ENCODE measurements at regions not wholly inside any gene's neighbourhood (a gene's known extent, or its start where the extent isn't known, plus 50 kb on each side); places are given as distances from the start of the nearest gene placed in this dataset.

DNA sequence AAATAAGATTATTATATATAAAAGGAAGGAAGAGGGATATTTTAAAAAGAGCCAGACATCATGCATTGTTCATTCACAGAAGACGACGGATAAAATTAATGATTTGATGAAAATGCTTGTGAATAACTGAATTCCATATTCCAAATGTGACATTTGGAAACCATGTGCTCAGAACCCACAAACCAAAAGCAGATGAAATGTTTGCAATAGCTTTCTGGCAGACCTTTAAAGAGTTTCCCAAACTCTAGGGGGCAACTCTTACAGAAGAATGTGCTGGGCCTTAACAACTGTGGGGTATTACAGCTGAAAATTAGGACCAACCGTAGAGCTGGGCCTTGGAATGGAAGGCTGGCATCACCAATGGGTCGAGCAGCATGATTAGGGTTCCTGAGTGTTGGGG is 471.0 kb downstream of the EFNA5 start:
- TF ChIP-seq EZH2 (IDR thresholded peaks at IDR 0.05; ENCODE audit: low read length) = no peak
- TF ChIP-seq, protein P1, sequence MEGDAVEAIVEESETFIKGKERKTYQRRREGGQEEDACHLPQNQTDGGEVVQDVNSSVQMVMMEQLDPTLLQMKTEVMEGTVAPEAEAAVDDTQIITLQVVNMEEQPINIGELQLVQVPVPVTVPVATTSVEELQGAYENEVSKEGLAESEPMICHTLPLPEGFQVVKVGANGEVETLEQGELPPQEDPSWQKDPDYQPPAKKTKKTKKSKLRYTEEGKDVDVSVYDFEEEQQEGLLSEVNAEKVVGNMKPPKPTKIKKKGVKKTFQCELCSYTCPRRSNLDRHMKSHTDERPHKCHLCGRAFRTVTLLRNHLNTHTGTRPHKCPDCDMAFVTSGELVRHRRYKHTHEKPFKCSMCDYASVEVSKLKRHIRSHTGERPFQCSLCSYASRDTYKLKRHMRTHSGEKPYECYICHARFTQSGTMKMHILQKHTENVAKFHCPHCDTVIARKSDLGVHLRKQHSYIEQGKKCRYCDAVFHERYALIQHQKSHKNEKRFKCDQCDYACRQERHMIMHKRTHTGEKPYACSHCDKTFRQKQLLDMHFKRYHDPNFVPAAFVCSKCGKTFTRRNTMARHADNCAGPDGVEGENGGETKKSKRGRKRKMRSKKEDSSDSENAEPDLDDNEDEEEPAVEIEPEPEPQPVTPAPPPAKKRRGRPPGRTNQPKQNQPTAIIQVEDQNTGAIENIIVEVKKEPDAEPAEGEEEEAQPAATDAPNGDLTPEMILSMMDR (optimal IDR thresholded peaks at IDR 0.05 in 1 of 3, IDR thresholded peaks at IDR 0.05 in 1 of 3, conservative IDR thresholded peaks at IDR 0.05 in 1 of 3; ENCODE audit: extremely low read depth in 1 of 3, insufficient read depth in 2 of 3, low read length in 3 of 3) = no peak
- H3K36me3 ChIP-seq (ENCODE audit: control insufficient read depth in 2 of 2, extremely low read depth in 1 of 2, insufficient read depth in 2 of 2, low read length in 2 of 2) = no peaks in the 10 kb centered on the region
- no peak overlapping the region for H3K4me3 ChIP-seq (ENCODE audit: control insufficient read depth in 2 of 3, extremely low read depth in 1 of 3, insufficient read depth in 2 of 3, low read depth in 1 of 3, low read length in 3 of 3)
- H4K20me1 ChIP-seq (ENCODE audit: control insufficient read depth, extremely low read depth, insufficient read depth, low read length) = no peaks in the 10 kb centered on the region
- H3K9ac ChIP-seq (ENCODE audit: control insufficient read depth, extremely low read depth, insufficient read depth, low read length) = no peak overlapping the region
- FAIRE-seq = no peak
- DNase-seq (ENCODE audit: low read depth, low spot score) = no peak
- H3K9me1 ChIP-seq (ENCODE audit: control insufficient read depth, extremely low read depth, insufficient read depth, low read length) = no peaks in the 10 kb centered on the region
- H3K27me3 ChIP-seq (ENCODE audit: control insufficient read depth, extremely low read depth, insufficient read depth, low read length) = no peaks in the 10 kb centered on the region
- H3K4me2 ChIP-seq (ENCODE audit: control insufficient read depth, extremely low read depth, insufficient read depth, low read depth, low read length) = no peak overlapping the region
- no peaks in the 10 kb centered on the region for H3K4me1 ChIP-seq (ENCODE audit: control insufficient read depth, extremely low read depth, insufficient read depth, low read length)
- no peaks in the 10 kb centered on the region for H3K9me3 ChIP-seq (ENCODE audit: control insufficient read depth, low read depth, low read length)
- dilution Hi-C loops (cut with MboI; ENCODE audit: extremely low pct_ligation_motif_present, low sequenced_read_pairs) = no loop called here
- no peak overlapping the region for H2AFZ ChIP-seq (ENCODE audit: control insufficient read depth, low read length)
- no peaks in the 10 kb centered on the region for H3K79me2 ChIP-seq (ENCODE audit: control insufficient read depth, insufficient read depth, low read length)
- H3K27ac ChIP-seq (ENCODE audit: control insufficient read depth, insufficient read depth, low read length) = no peak overlapping the region

- Histone ChIP-seq H3K27ac (ENCODE audit: control insufficient read depth, insufficient read depth, low read length) (no peak overlapping the region), H3K4me3 (ENCODE audit: control insufficient read depth in 2 of 3, extremely low read depth in 1 of 3, insufficient read depth in 2 of 3, low read depth in 1 of 3, low read length in 3 of 3) (no peak overlapping the region)
- dilution Hi-C loops (cut with MboI; ENCODE audit: extremely low pct_ligation_motif_present, low sequenced_read_pairs) = no loop called here
Observed at GRCh38 chr5:107196500-107197059, 474.2 kb downstream of the EFNA5 start.

More at GRCh38 chr5:107196500-107197059, 474.2 kb downstream of the EFNA5 start:
- Histone ChIP-seq H3K9ac (ENCODE audit: control insufficient read depth, extremely low read depth, insufficient read depth, low read length) (no peak overlapping the region), H3K36me3 (ENCODE audit: control insufficient read depth in 2 of 2, extremely low read depth in 1 of 2, insufficient read depth in 2 of 2, low read length in 2 of 2) (no peaks in the 10 kb centered on the region), H4K20me1 (ENCODE audit: control insufficient read depth, extremely low read depth, insufficient read depth, low read length) (no peaks in the 10 kb centered on the region), H3K4me2 (ENCODE audit: control insufficient read depth, extremely low read depth, insufficient read depth, low read depth, low read length) (no peak overlapping the region), H3K9me3 (ENCODE audit: control insufficient read depth, low read depth, low read length) (no peaks in the 10 kb centered on the region), H2AFZ (ENCODE audit: control insufficient read depth, low read length) (no peak overlapping the region), H3K27me3 (ENCODE audit: control insufficient read depth, extremely low read depth, insufficient read depth, low read length) (no peaks in the 10 kb centered on the region), H3K79me2 (ENCODE audit: control insufficient read depth, insufficient read depth, low read length) (no peaks in the 10 kb centered on the region), H3K4me1 (ENCODE audit: control insufficient read depth, extremely low read depth, insufficient read depth, low read length) (no peaks in the 10 kb centered on the region), H3K9me1 (ENCODE audit: control insufficient read depth, extremely low read depth, insufficient read depth, low read length) (no peaks in the 10 kb centered on the region)
- FAIRE-seq = no peak
- TF ChIP-seq EZH2 (IDR thresholded peaks at IDR 0.05; ENCODE audit: low read length) = no peak
- TF ChIP-seq, protein P1 (optimal IDR thresholded peaks at IDR 0.05 in 1 of 3, IDR thresholded peaks at IDR 0.05 in 1 of 3, conservative IDR thresholded peaks at IDR 0.05 in 1 of 3; ENCODE audit: extremely low read depth in 1 of 3, insufficient read depth in 2 of 3, low read length in 3 of 3) = no peak
- no peak for DNase-seq (ENCODE audit: low read depth, low spot score)
